ENCODE measurements at regions not wholly inside any gene's neighbourhood (a gene's known extent, or its start where the extent isn't known, plus 50 kb on each side); places are given as distances from the start of the nearest gene placed in this dataset.

- H3K4me3 ChIP-seq (ENCODE audit: low read length) = no peak overlapping the region
- TF ChIP-seq CTCF (conservative IDR thresholded peaks at IDR 0.05; ENCODE audit: low read length) = no peak
- no peak for DNase-seq (ENCODE audit: low read depth)
Observed at GRCh38 chr12:91937009-91937408, 208.6 kb downstream of the BTG1 start.

- TF ChIP-seq CTCF (conservative IDR thresholded peaks at IDR 0.05; ENCODE audit: low read length) = no peak
- H3K4me3 ChIP-seq (ENCODE audit: low read length) = no peak overlapping the region
- DNase-seq (ENCODE audit: low read depth) = no peak
Observed at GRCh38 chr12:91935296-91935695, 210.3 kb downstream of the BTG1 start.

GRCh38 chr12:91931111-91931510 is 214.5 kb downstream of the BTG1 start:
- no peak for TF ChIP-seq CTCF (conservative IDR thresholded peaks at IDR 0.05; ENCODE audit: low read length)
- no peak overlapping the region for H3K4me3 ChIP-seq (ENCODE audit: low read length)
- DNase-seq (ENCODE audit: low read depth) = peak; percentile 41

- no peak for DNase-seq (ENCODE audit: low read depth)
- no peak overlapping the region for H3K4me3 ChIP-seq (ENCODE audit: low read length)
- TF ChIP-seq CTCF (conservative IDR thresholded peaks at IDR 0.05; ENCODE audit: low read length) = no peak
Observed at GRCh38 chr12:91928501-91928900, 217.1 kb downstream of the BTG1 start.

- no peak for TF ChIP-seq CTCF (conservative IDR thresholded peaks at IDR 0.05; ENCODE audit: low read length)
- no peak overlapping the region for H3K4me3 ChIP-seq (ENCODE audit: low read length)
- DNase-seq (ENCODE audit: low read depth) = peak; percentile 84
Observed at GRCh38 chr12:91926848-91927247, 218.8 kb downstream of the BTG1 start.

- DNase-seq (ENCODE audit: low read depth) = no peak
- no peak overlapping the region for H3K4me3 ChIP-seq (ENCODE audit: low read length)
- no peak for TF ChIP-seq CTCF (conservative IDR thresholded peaks at IDR 0.05; ENCODE audit: low read length)
Observed at GRCh38 chr12:91924827-91925226, 220.8 kb downstream of the BTG1 start.

- no peak for TF ChIP-seq CTCF (conservative IDR thresholded peaks at IDR 0.05; ENCODE audit: low read length)
- H3K4me3 ChIP-seq (ENCODE audit: low read length) = no peak overlapping the region
- no peak for DNase-seq (ENCODE audit: low read depth)
Observed at GRCh38 chr12:91923864-91924263, 221.8 kb downstream of the BTG1 start.

Measured in AG10803 (cell line).